HFF-Myc (cell line): ENCODE measurements at regions not wholly inside any gene's neighbourhood (a gene's known extent, or its start where the extent isn't known, plus 50 kb on each side); places are given as distances from the start of the nearest gene placed in this dataset.

ENCODE experiments used
- DNase-seq: peaks from one replicate; pipeline ENCODE4 v3.0.0-alpha.2; 2011; ENCODE audit warnings: low read depth; ENCODE audit errors: extremely low read depth
- H3K4me3 ChIP-seq: replicated peaks from 2 replicates; pipeline ENCODE4 v1.5.1; 2011; ENCODE audit warnings: low read depth, mild to moderate bottlenecking, control low read depth, low read length
- TF ChIP-seq, protein P1 (sequence below): IDR thresholded peaks from 2 replicates; pipeline ENCODE4 v1.5.1; 2012; ENCODE audit warnings: mild to moderate bottlenecking, low read depth, low read length, control low read depth; ENCODE audit errors: missing control alignments

DNA sequence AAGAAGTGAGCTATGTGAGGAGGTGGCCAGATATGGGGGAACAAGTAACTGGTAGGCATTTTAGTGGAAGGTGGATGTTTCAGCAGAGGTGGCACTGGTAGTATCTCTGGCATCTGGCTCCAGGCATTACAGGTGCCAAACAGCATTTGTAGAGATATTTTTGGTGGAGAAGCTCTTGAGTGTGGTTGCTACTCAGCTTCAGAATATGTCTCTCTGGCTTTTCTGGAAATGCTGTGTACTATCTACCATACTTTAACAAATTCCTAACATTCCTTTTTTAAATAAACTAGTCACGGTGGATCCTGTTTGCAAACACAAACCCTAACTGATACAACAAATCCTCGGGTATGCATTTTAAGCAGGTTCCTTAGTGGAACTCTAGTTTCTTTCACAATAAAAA, 128.0 kb downstream of the BARX2 start:
- no peak for DNase-seq
- TF ChIP-seq, protein P1, sequence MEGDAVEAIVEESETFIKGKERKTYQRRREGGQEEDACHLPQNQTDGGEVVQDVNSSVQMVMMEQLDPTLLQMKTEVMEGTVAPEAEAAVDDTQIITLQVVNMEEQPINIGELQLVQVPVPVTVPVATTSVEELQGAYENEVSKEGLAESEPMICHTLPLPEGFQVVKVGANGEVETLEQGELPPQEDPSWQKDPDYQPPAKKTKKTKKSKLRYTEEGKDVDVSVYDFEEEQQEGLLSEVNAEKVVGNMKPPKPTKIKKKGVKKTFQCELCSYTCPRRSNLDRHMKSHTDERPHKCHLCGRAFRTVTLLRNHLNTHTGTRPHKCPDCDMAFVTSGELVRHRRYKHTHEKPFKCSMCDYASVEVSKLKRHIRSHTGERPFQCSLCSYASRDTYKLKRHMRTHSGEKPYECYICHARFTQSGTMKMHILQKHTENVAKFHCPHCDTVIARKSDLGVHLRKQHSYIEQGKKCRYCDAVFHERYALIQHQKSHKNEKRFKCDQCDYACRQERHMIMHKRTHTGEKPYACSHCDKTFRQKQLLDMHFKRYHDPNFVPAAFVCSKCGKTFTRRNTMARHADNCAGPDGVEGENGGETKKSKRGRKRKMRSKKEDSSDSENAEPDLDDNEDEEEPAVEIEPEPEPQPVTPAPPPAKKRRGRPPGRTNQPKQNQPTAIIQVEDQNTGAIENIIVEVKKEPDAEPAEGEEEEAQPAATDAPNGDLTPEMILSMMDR, result no peak
- no peak overlapping the region for H3K4me3 ChIP-seq

DNA sequence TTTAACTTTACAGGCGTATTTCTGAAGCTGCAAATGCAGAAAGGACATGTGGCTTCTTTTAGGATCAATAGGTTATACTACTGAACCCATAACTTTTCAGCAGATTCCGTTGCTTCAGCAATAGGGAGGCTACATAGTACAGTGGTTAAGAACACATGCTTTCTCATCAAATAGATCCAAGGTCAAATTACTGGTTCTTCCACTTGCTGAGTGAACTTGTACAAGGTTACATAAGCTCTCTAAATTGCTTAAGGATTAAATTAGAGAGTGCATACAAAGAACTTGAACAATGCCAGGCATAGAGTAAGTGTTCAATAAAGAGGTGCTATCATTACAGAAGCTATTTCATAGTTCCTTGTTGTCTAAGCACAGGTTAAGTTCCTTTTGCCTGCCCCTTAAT, 129.6 kb downstream of the BARX2 start:
- TF ChIP-seq, protein P1, result no peak

DNA sequence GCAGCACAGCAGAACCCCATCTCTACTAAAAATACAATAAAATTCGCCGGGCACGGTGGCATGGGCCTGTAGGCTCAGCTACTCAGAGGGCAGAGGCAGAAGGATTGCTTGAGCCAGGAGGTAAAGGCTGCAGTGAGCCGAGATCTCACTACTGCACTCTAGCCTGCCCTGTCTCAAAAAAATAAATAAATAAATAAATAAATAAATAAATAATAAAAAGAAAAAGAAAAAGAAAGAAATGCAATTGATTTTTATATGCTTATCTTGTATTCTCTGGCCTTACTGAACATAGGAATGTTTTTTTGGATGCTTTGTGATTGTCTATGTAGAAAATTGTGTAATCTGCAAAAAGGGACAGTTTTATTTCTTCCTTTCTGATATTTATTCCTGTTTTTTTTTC, 132.5 kb downstream of the BARX2 start:
- TF ChIP-seq, protein P1, result no peak
- DNase-seq, result no peak
- H3K4me3 ChIP-seq, result no peak overlapping the region

More for the DNA sequence above, 129.6 kb downstream of the BARX2 start:
- H3K4me3 ChIP-seq, result no peak overlapping the region
- DNase-seq, result no peak

DNA sequence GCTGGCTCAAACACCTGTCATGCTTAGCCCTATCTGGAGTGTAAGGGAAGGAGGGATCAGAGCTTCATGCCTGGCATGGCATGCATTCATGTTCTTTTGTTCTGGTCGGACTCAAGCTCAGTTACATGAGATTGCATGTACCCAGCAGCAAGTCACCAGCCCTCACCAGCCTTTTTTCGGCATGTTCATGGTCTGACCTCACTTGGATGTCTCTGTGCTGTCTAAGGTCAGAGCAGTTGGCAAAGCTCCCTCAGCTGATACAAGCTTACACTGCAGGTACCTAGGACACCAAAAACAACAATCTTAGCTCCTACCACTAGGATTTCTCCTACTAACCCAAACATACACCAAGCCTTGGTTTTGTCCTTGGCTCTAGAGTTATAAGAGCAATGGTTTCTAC, 152.6 kb downstream of the BARX2 start:
- TF ChIP-seq, protein P1, result no peak
- no peak for DNase-seq

DNA sequence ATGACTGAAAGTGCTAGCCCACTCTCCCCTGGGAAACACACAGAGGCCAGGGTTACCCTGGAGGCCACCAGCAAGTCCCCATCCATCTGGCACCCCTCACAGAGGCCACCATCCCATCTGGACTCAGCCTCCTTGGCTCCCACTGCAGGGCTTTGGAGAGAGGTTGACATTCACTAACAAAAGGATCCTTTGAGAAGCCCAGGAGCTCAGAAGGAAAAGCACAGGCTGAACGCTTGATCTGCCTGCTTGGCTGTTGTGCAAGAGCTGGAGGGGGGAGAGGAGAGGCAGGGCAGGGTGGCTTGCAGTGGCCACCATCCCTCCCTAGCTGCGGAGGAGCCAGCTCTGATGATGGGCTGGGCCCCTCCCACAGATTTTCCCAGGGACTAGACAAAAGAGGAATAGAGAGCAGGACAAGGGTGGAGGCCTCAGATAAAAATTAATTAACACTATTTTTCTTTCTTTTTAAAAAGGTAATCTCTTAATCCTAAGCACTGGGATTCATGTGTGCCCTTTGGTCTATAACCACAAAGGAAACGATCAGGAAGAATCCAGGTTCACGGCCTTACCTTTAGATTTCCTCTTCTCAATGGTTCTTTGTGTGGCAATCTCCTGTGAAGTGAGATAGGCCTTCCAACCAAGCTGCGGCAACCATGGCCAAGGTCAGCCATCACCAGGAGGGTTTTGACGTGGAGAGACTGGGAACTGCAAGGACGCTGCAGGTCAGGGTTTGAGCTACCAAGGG, 154.7 kb downstream of the BARX2 start:
- DNase-seq, result no peak
- H3K4me3 ChIP-seq, result no peak overlapping the region
- TF ChIP-seq, protein P1, result no peak

More for the DNA sequence above, 152.6 kb downstream of the BARX2 start:
- H3K4me3 ChIP-seq, result no peak overlapping the region

GRCh38 chr11:129533395-129533794, 157.7 kb downstream of the BARX2 start:
- DNase-seq, result no peak
- no peak overlapping the region for H3K4me3 ChIP-seq
- TF ChIP-seq, protein P1, result no peak

GRCh38 chr11:129536338-129536737, 160.7 kb downstream of the BARX2 start:
- no peak for DNase-seq
- TF ChIP-seq, protein P1, result no peak
- H3K4me3 ChIP-seq, result no peak overlapping the region
